Liver (tissue), 8 donors: ENCODE measurements at regions not wholly inside any gene's neighbourhood (a gene's known extent, or its start where the extent isn't known, plus 50 kb on each side); places are given as distances from the start of the nearest gene placed in this dataset.

ENCODE experiments used
- DNase-seq: peaks from one replicate; pipeline ENCODE4 v3.0.0-alpha.2; 2017; ENCODE audit warnings: low spot score
- H3K27ac ChIP-seq, 2 donors: one replicate each; pipeline ENCODE4 v1.7.0; 2013; ENCODE audit warnings: inconsistent platforms in 2 of 2, low read length in 2 of 2, control low read depth in 1 of 2, low read depth in 1 of 2, mild to moderate bottlenecking in 1 of 2
- H3K27me3 ChIP-seq, 4 donors: one replicate each; pipeline versions ENCODE4 v1.6.1 to v1.7.0; 2013; ENCODE audit warnings: low read length in 3 of 4, inconsistent platforms in 1 of 4, mild to moderate bottlenecking in 1 of 4, moderate library complexity in 1 of 4; ENCODE audit not compliant: control insufficient read depth in 4 of 4, insufficient read depth in 4 of 4
- H3K36me3 ChIP-seq, 4 donors: one replicate each; pipeline versions ENCODE4 v1.6.1 to v1.7.0; 2013; ENCODE audit warnings: low read length in 3 of 4, mild to moderate bottlenecking in 3 of 4, low read depth in 1 of 4, moderate library complexity in 1 of 4; ENCODE audit not compliant: control insufficient read depth in 4 of 4, insufficient read depth in 3 of 4
- H3K4me1 ChIP-seq, 4 donors: one replicate each; pipeline versions ENCODE4 v1.6.1 to v1.7.0; 2013; ENCODE audit warnings: low read length in 3 of 4, mild to moderate bottlenecking in 3 of 4, moderate library complexity in 1 of 4; ENCODE audit not compliant: control insufficient read depth in 4 of 4, insufficient read depth in 4 of 4
- H3K4me3 ChIP-seq, 3 donors: one replicate each; pipeline versions ENCODE4 v1.6.1 to v1.7.0; 2013; ENCODE audit warnings: low read length in 3 of 3, control low read depth in 1 of 3, low read depth in 1 of 3, mild to moderate bottlenecking in 1 of 3
- H3K9ac ChIP-seq, 2 donors: one replicate each; pipeline ENCODE4 v1.7.0; 2013; ENCODE audit warnings: low read length in 2 of 2, mild to moderate bottlenecking in 2 of 2, moderate library complexity in 2 of 2, control low read depth in 1 of 2, low read depth in 1 of 2
- H3K9me3 ChIP-seq, 4 donors: one replicate each; pipeline versions ENCODE4 v1.6.1 to v1.7.0; 2013; ENCODE audit warnings: low read length in 3 of 4; ENCODE audit not compliant: control insufficient read depth in 4 of 4
- ATF3 ChIP-seq: IDR thresholded peaks from 2 replicates; pipeline ENCODE4 v1.6.1; 2016; ENCODE audit warnings: antibody characterized with exemption
- CTCF ChIP-seq: fragments of 150-350 bp; IDR thresholded peaks from 2 replicates; pipeline ENCODE4 v1.5.1; 2017; ENCODE audit warnings: improper control_type of control experiment, low read depth, low read length; ENCODE audit not compliant: missing input control
- EGR1 ChIP-seq, 2 donors: IDR thresholded peaks; 2 replicates each; pipeline ENCODE4 v1.6.1; 2016 to 2018; ENCODE audit warnings: antibody characterized with exemption in 2 of 2, low read depth in 2 of 2
- FOXA1 ChIP-seq: IDR thresholded peaks from 2 replicates; pipeline ENCODE4 v1.6.1; 2016; ENCODE audit warnings: antibody characterized with exemption
- FOXA2 ChIP-seq: IDR thresholded peaks from 2 replicates; pipeline ENCODE4 v1.6.1; 2016; ENCODE audit warnings: antibody characterized with exemption
- GABPA ChIP-seq, 2 donors: IDR thresholded peaks in 1 of 2; conservative IDR thresholded peaks in 1 of 2; 2 replicates each; pipeline ENCODE4 v1.6.1; 2016; ENCODE audit warnings: antibody characterized with exemption in 2 of 2, mild to moderate bottlenecking in 1 of 2, moderate library complexity in 1 of 2
- HNF4A ChIP-seq, 2 donors: conservative IDR thresholded peaks; 2 replicates each; pipeline ENCODE4 v1.6.1; 2016; ENCODE audit warnings: antibody characterized with exemption in 2 of 2, mild to moderate bottlenecking in 2 of 2
- HNF4G ChIP-seq: IDR thresholded peaks from 2 replicates; pipeline ENCODE4 v1.6.1; 2016; ENCODE audit warnings: antibody characterized with exemption
- JUND ChIP-seq, 2 donors: IDR thresholded peaks; 2 replicates each; pipeline ENCODE4 v1.6.1; 2016; ENCODE audit warnings: antibody characterized with exemption in 2 of 2
- MAX ChIP-seq: IDR thresholded peaks from 2 replicates; pipeline ENCODE4 v1.6.1; 2016; ENCODE audit warnings: antibody characterized with exemption
- NR2F2 ChIP-seq: IDR thresholded peaks from 2 replicates; pipeline ENCODE4 v1.6.1; 2016; ENCODE audit warnings: antibody characterized with exemption
- RAD21 ChIP-seq, 2 donors: IDR thresholded peaks; 2 replicates each; pipeline ENCODE4 v1.6.1; 2016; ENCODE audit warnings: antibody characterized with exemption in 2 of 2, mild to moderate bottlenecking in 2 of 2
- REST ChIP-seq: IDR thresholded peaks from 2 replicates; pipeline ENCODE4 v1.6.1; 2016; ENCODE audit warnings: antibody characterized with exemption, mild to moderate bottlenecking
- RXRA ChIP-seq, 2 donors: IDR thresholded peaks; 2 replicates each; pipeline ENCODE4 v1.6.1; 2017 to 2018; ENCODE audit warnings: antibody characterized with exemption in 2 of 2, mild to moderate bottlenecking in 1 of 2
- SP1 ChIP-seq: IDR thresholded peaks from 2 replicates; pipeline ENCODE4 v1.6.1; 2018; ENCODE audit warnings: antibody characterized with exemption, mild to moderate bottlenecking
- TAF1 ChIP-seq: conservative IDR thresholded peaks from 2 replicates; pipeline ENCODE4 v1.6.1; 2016; ENCODE audit warnings: antibody characterized with exemption, mild to moderate bottlenecking
- YY1 ChIP-seq: IDR thresholded peaks from 2 replicates; pipeline ENCODE4 v1.6.1; 2016; ENCODE audit warnings: antibody characterized with exemption, mild to moderate bottlenecking
- ZBTB33 ChIP-seq: IDR thresholded peaks from 2 replicates; pipeline ENCODE4 v1.6.1; 2016; ENCODE audit warnings: antibody characterized with exemption
- WGBS: extraction: QIAGEN DNeasy Blood & Tissue Kit; methylation state at CpG from one replicate; pipeline ENCODE4 v1.1.7; 2013; 5-methylcytosine and 5-hydroxymethylcytosine counted together
- donor health status: healthy.
- donor health status: healthy.
- donor health status: healthy.
- donor health status: healthy.
- donor health status: healthy.

- Histone ChIP-seq H3K9ac (no peak overlapping the region), H3K4me3 (no peak overlapping the region), H3K27me3 (peaks cover 0 to 3% (median under 1%) of the 10 kb centered on the region in 4 donors), H3K27ac (no peak overlapping the region), H3K4me1 (peaks cover 0 to 9% (median 4%) of the 10 kb centered on the region in 4 donors), H3K9me3 (peaks cover 1 to 10% (median 4%) of the 10 kb centered on the region in 4 donors), H3K36me3 (no peaks in the 10 kb centered on the region)
- no peak for DNase-seq
- 70% methylated on average over 2 of the region's 2 CpGs for WGBS
- TF ChIP-seq NR2F2 (no peak), TAF1 (no peak), FOXA1 (no peak), SP1 (no peak), EGR1 (IDR thresholded peaks at IDR 0.05; ENCODE audit: low read depth in 2 of 2) (no peak), HNF4G (no peak), ATF3 (no peak), RXRA (IDR thresholded peaks at IDR 0.05) (no peak), GABPA (IDR thresholded peaks at IDR 0.05 in 1 of 2, conservative IDR thresholded peaks at IDR 0.05 in 1 of 2) (no peak), ZBTB33 (no peak), HNF4A (conservative IDR thresholded peaks at IDR 0.05) (no peak), FOXA2 (no peak), REST (no peak), YY1 (no peak), JUND (IDR thresholded peaks at IDR 0.05) (no peak), CTCF (no peak), RAD21 (IDR thresholded peaks at IDR 0.05) (no peak), MAX (no peak)
Measured at GRCh38 chr10:120983721-120984120, 132.6 kb downstream of the WDR11 start.
